ENCODE measurements at regions not wholly inside any gene's neighbourhood (a gene's known extent, or its start where the extent isn't known, plus 50 kb on each side); places are given as distances from the start of the nearest gene placed in this dataset.
A peak's percentile ranks its signal among the peaks of the same experiment; 100 is the strongest.

DNA sequence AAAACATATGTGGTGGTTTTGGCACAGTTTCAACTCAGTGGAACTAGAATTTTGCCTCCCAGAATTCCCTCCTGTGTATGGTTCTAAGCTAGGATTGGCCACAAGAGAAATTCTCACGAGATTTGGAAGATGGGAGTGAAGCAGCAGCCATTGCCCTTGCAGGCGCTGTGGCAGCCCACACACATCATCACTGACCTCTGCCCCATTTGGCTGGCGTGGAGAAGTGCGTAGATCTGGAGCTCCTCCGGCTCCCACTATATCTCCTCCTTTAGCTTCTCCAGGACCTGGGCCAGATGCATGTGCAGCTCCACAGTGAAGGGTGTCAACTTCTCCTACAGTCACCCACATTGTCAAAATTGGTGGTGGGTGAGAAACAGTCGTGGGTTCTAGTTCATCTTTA, 199.6 kb downstream of the EFHB start:
- DNase-seq (no peak), ATAC-seq (no peak)
- intact Hi-C loops (cut with micrococcal nuclease): no loop called here

DNA sequence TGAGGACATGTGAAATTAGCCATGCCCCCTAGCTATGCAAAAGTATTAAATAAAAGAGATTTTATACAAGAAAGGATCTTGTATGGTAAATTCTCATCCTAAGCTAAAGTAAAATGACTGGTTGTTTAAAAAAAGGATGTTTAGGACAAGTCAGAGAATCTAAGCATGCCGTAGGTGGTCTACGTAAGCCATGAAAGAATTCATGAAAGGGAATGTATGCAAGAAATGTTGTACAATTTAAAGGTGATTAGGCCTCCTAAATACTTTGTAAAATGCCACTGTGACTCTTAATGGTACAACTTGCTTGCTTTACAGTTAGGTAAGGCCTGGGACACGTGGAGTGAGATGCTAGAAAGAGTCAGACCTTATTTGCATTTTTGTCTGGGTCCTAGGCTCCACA, 209.0 kb downstream of the EFHB start:
- no peak for DNase-seq
- intact Hi-C loops (cut with micrococcal nuclease): no loop called here
- ATAC-seq: no peak

DNA sequence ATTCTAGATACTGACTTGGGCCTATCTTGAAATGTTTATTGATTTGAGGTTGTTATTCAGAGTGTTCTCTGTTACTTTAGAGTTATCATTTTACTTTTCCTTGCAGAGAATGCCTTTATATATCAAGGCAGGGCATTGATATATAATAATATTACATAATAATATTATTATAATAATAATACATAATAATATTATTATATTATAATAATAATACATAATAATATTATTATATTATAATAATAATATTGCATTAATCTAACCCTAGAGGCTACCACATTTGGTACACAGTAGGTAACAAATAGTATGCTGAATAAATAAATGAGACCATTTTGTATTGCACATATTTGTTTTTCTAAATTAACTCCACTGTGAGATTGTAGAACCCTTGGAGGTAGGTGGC, 216.3 kb downstream of the EFHB start:
- DNase-seq (no peak), ATAC-seq (no peak)
- intact Hi-C loops (cut with micrococcal nuclease): no loop called here

DNA sequence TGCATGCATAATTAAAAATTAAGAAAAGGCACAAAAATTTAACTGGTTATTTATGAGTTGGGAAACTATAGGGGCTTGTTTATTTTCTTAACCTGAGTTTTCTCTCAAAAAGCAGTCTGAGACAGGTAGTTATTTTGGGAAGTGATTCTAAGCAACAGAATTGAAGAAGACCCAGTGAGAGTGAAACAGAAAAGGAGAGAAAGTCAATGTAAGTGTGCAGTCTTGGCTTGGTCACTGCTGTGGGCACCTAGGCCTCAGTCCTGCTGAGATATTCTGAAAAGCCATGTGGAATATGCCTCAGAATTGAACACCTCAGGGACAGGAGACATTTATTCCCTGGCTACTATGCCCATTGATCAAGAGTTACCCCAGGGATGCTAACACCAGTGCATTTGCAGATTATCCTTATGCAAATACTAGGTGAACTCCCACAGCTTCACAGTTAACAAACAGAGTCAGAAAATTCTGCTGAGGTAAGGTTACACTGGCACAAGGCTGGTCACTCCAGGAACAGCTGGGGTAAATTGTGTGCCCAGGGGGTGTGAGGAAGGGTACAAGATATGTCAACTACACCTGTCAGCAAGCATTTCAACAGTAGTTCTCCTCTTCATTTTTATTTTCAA, 222.7 kb downstream of the EFHB start:
- intact Hi-C loops (cut with micrococcal nuclease): no loop called here
- DNase-seq: no peak

DNA sequence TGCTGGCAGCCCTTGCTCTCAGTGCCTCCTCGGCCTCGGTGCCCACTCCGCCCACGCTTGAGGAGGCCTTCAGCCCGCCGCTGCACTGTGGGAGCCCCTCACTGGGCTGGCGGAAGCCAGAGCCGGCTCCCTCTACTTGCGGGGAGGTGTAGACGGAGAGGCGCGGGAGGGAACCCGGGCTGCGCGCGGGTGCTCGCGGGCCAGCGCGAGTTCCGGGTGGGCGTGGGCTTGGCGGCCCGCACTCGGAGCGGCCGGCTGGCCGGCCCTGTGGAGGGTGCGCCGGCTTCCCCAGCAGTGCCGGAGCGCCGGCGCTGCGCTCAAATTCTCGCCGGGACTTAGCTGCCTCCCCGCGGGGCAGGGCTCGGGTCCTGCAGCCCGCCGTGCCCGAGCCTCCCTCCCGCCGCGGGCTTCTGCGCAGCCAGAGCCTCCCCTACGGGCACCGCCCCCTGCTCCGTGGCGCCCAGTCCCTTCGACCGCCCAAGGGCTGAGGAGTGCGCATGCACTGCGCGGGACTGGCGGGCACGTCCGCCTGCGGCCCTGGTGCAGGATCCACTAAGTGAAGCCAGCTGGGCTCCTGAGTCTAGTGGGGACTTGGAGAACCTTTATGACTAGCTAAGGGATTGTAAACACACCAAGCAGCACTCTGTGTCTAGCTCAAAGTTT, 231.5 kb downstream of the EFHB start:
- ATAC-seq (no peak), DNase-seq (peak; percentile 41)

More for the DNA sequence above, 222.7 kb downstream of the EFHB start:
- no peak for ATAC-seq

DNA sequence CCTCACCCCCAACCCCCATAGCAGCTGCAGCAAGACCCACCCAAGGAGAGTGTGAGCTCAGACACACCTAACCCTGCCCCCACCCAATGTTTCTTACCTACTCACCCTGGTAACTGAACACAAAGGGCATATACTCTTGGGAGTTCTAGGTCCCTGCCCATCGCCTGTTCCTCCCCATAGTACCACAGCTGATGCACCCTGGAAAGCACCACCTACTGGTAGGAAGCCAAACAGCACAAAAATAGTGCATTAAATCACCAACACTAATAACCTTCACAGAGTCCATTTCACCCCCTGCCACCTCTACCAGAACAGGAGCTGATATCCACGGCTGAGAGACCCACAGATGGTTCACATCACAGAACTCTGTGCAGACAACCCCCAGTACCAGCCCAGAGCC, 245.2 kb downstream of the EFHB start:
- intact Hi-C loops (cut with micrococcal nuclease): no loop called here

More for the DNA sequence above, 231.5 kb downstream of the EFHB start:
- intact Hi-C loops (cut with micrococcal nuclease): no loop called here

DNA sequence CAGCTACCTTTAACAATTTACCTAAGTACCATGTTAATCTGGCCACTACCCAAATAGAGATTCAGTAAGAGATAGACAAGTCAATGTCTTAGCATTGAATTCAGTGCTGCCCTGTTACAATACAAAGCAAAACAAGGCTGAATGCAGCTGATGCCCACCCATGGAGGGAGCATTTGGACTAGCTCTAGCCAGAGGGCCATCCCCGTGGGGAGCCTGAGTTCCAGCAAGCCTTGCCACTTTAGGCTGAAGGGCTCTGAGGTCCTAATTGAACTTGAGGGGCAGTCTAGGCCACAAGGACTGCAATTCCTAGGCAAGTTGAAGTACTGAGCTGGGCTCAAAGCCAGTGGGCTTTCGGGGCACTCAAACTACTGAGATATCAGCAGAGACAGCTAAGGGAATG, 265.9 kb downstream of the EFHB start:
- no peak for DNase-seq
- no peak for ATAC-seq
- intact Hi-C loops (cut with micrococcal nuclease): no loop called here

More for the DNA sequence above, 245.2 kb downstream of the EFHB start:
- no peak for DNase-seq
- no peak for ATAC-seq

DNA sequence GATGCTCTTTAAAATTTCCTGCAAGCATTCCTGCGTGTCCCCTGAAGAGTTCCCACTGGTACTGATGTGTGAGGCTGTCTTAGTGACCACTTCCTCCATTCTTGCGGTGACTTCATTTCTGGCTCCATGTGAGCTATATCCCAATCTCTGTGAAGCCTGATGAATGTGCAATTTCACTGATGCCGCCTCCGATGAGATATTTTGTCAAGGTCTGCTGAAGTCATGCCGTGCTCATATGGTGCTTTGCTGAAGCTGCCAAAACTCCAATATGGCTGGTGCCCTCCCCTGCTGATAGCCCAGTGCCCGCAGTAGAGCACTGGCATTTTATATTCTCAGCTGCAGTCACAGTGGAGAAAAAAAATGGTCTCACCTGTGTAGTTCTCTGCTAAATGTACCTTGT, 271.5 kb downstream of the EFHB start:
- ATAC-seq: no peak

DNA sequence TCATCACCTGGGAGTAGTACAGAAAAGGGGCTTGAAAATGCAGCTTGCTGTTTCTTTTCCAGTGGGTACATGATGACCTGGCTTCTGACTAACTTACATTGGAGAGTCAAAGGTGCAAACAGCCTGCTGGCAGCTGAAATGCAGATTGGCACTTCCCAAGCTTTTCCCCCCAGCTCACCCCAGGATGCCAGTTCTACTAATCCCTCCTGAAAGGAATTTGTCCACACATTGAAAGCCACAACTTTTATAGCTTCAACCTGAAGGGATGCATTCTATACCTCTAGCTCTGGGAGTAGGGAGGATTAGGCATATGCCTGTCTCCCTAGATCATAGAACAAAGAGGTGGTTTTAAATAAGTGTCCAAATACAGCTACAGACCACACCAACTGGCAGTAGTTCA, 281.7 kb downstream of the EFHB start:
- DNase-seq (no peak), ATAC-seq (no peak)
- intact Hi-C loops (cut with micrococcal nuclease): no loop called here

More for the DNA sequence above, 271.5 kb downstream of the EFHB start:
- intact Hi-C loops (cut with micrococcal nuclease): no loop called here
- DNase-seq: no peak

DNA sequence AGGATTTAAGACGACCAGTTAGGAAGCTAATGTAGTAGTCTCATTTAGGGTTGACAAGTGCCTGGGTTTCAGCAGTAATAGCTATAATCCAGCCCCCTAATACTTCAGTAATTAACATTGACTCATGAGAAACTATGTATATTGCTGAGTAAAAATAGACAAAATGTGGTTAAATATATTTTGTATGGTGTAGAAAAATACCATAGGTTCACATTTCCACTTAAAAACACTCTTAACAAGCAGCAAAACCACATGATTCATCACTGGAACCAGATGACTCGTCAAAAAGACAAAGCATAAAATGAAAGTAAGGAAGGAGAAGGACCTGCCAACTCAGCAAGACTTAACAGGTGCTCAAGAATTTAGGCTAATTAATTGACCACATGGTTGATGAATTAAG, 288.9 kb downstream of the EFHB start:
- intact Hi-C loops (cut with micrococcal nuclease): no loop called here
- no peak for ATAC-seq
- no peak for DNase-seq

DNA sequence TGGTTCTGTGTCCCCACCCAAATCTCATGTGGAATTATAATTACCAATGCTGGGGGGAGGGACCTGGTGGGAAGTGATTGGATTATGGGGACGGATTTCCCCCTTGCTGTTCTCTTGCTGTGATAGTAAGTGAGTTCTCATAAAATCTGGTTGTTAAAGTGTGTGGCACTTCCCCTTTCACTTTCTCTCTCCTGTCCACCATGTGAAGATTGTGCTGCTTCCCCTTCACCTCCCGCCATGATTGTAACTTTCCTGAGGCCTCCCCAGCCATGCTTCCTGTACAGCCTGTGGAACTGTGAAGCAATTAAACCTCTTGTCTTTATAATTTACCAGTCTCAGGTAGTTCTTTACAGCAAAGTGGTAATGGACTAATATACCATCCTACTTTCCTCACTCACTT, 289.6 kb downstream of the EFHB start:
- ATAC-seq (no peak), DNase-seq (no peak)
- intact Hi-C loops (cut with micrococcal nuclease): no loop called here

DNA sequence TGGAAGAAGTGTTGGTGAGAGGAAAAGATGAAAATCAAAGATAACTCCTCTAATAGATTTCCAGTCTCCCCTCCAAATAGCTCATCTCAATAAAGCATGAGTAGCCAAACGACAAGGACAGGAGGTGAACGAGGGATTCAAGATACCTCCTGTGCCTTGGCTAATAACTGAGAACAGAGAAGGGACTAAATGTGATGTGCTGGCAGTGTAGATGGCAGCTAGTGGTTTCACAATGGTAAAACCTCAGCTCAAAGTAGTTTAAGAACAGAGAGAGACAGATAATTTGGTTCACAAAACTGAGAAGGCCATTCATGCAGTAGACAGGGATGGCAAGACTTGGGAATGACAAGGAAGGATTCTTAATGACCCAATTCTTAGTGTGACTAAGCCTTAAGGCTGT, 292.6 kb downstream of the EFHB start:
- DNase-seq (no peak), ATAC-seq (no peak)
- intact Hi-C loops (cut with micrococcal nuclease): no loop called here

DNA sequence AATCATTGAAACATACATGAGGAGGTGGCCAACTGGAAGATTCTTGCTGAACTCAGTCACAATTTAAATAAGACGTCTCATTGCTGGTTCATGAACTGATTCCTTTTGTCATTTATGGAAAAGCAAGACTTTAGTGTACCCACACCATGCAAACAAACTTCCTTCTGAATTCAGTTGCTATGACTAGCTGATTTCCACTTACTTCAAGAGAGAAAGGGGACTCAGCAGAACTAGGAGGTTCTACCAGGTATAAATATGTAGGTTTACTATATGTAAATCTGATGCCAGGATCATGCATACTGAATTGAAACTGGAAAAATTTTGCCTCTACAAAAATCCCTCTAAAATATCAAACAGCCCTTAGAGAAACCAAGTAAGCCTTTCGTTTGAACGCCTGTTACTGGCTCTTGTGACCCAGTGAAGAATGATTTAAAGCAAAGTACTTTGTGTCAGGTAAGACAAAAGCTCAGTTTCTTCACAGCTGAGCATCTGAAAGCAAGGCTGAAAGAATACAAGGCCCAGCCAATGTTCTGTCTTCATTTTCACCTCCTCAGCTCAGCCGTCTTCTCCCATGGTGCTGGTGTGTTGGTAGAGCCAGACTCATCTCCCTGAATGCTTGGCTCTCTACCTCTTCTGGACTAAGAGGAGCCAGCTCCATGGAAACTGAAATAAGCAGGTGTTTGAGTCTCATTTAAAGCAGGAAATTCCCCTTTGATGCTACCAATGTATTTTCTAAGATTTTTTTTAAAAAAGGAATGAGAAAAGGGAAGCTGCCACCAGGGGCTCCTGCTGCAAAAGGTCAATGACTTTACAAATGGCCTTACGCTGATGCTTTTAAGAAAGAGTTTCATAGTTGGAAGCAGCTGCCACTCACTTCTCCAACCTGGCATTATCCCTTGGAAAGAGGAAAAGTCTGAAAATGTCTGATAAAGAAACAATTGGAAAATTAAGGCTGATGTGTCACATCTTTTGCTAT, 301.6 kb downstream of the EFHB start:
- no peak for DNase-seq
- intact Hi-C loops (cut with micrococcal nuclease): no loop called here
- ATAC-seq: no peak

DNA sequence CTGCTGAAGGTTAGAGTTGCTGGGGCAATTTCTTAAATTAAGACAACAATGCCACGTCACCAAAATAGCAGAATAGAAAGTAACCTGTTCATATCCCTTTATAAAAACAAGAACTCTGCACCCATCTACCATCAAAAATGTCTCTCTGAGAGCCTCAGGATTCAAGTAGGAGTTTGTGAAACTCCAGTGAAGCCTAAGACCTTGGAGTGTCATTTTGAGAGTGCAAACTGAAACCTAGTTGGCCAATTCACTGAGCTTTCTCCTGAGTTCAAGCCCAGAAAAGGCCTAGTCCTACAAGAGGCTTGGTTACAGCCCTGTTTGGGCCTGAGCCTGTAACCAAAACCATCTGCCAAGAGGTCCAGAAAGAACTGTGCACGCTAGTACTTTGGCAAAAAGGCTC, 335.1 kb downstream of the EFHB start:
- DNase-seq: no peak
- intact Hi-C loops (cut with micrococcal nuclease): no loop called here
- ATAC-seq: no peak

DNA sequence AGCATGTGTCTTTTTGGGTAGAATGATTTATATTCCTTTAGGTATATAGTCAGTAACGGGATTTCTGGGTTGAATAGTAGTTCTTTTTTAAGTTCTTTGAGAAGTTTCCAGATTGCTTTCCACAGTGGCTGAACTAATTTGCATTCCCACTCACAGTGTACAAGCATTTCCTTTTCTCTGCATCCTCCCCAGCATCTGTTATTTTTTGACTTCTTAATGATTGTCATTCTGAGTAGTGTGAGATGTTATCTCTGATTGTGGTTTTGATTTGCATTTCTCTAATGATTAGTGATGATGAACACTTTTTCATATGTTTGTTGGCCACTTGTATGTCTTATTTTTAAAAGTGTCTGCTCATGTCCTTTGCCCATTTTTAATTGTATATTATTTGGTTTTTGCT, 337.6 kb downstream of the EFHB start:
- ATAC-seq (no peak), DNase-seq (no peak)
- intact Hi-C loops (cut with micrococcal nuclease): no loop called here

DNA sequence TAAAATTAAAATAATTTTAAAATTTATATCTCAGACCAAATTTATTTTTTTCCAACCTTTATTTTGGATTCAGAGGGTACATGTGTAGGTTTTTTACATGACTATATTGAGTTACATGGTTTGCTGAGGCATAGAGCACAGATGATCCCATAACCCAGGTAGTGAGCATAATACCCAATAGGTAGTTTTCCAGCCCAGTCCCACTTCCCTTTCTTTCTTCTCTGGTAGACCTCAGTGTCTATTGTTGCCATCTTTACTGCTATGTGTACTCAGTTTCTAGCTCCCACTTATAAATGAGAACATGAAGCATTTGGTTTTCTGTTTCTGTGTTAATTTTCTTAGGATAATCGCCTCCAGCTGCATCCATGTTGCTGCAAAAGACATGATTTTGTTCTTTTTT, 338.1 kb downstream of the EFHB start:
- DNase-seq (no peak), ATAC-seq (no peak)
- intact Hi-C loops (cut with micrococcal nuclease): no loop called here

Data from left ventricle myocardium superior (tissue), 1 donor.